Panc1 (cell line): ENCODE measurements at regions not wholly inside any gene's neighbourhood (a gene's known extent, or its start where the extent isn't known, plus 50 kb on each side); places are given as distances from the start of the nearest gene placed in this dataset.

Source experiments
- ATAC-seq: fragments of 200-7000 bp; cut with Tn5 transposase; 2 replicates; pipeline ENCODE4 v1.9.1; 2020; ENCODE audit warnings: mild to moderate bottlenecking, moderate library complexity
- BruUV-seq: library from RNA; stranded (reverse); fragments of 400-500 nt; replicated peaks from 2 replicates; lab custom pipeline; 2021; lab: Mats Ljungman, UMichigan
- CTCF ChIA-PET: fragments of 300-600 bp; sonication (Branson Sonifier 250); formaldehyde crosslinking; loops from one replicate; lab custom pipeline; 2022; ENCODE audit warnings: antibody characterized with exemption; lab: Charles Lee
- POLR2A ChIA-PET: fragments of 300-600 bp; sonication (Branson Sonifier 250); formaldehyde crosslinking; loops from one replicate; lab custom pipeline; 2022; ENCODE audit warnings: antibody characterized with exemption; lab: Charles Lee
- DNase-seq: peaks from one replicate; pipeline ENCODE4 v3.0.0-alpha.2; 2010; ENCODE audit warnings: low read depth, low spot score
- H3K27ac ChIP-seq: 2 replicates; pipeline ENCODE4 v1.5.1; 2011; ENCODE audit warnings: mild to moderate bottlenecking, low read length, inconsistent platforms
- H3K27me3 ChIP-seq: fragments of 200-500 bp; sonication (Bioruptor generic); 2 replicates; pipeline ENCODE4 v1.6.0; 2014; ENCODE audit warnings: low read length, inconsistent platforms; ENCODE audit not compliant: control insufficient read depth, insufficient read depth
- H3K36me3 ChIP-seq: fragments of 200-500 bp; sonication (Bioruptor generic); 2 replicates; pipeline ENCODE4 v1.5.1; 2014; ENCODE audit warnings: inconsistent platforms, mild to moderate bottlenecking, low read length, moderate library complexity; ENCODE audit not compliant: control insufficient read depth, insufficient read depth
- H3K4me1 ChIP-seq: 2 replicates; pipeline ENCODE4 v1.5.1; 2011; ENCODE audit warnings: inconsistent platforms, mild to moderate bottlenecking, low read length, moderate library complexity; ENCODE audit not compliant: control insufficient read depth, insufficient read depth
- H3K4me3 ChIP-seq, 2 experiments: 2 replicates each; pipeline ENCODE4 v1.5.1; 2011 to 2012; ENCODE audit warnings: low read depth in 2 of 2, low read length in 2 of 2, mild to moderate bottlenecking in 2 of 2, inconsistent platforms in 1 of 2, moderate library complexity in 1 of 2
- H3K9me3 ChIP-seq: fragments of 200-500 bp; sonication (Bioruptor generic); 2 replicates; pipeline ENCODE4 v1.5.1; 2014; ENCODE audit warnings: low read depth, mild to moderate bottlenecking, inconsistent platforms, low read length, moderate library complexity; ENCODE audit not compliant: control insufficient read depth, insufficient read depth
- POLR2AphosphoS5 ChIP-seq: IDR thresholded peaks from 2 replicates; pipeline ENCODE4 v1.6.1; 2012; ENCODE audit warnings: mild to moderate bottlenecking, low read depth, low read length, moderate library complexity
- SIN3A ChIP-seq: IDR thresholded peaks from 2 replicates; pipeline ENCODE4 v1.6.1; 2012; ENCODE audit warnings: low read depth, mild to moderate bottlenecking, low read length, moderate library complexity, borderline replicate concordance; ENCODE audit not compliant: insufficient read depth
- TCF7L2 ChIP-seq: IDR thresholded peaks from 2 replicates; pipeline ENCODE4 v1.6.1; 2011; ENCODE audit warnings: mild to moderate bottlenecking, low read depth, low read length, inconsistent platforms
- in situ Hi-C: cut with HindIII; loops from 2 replicates; pipeline ENCODE4 v1.10.0; 2016; ENCODE audit warnings: low sequenced_read_pairs, low pct_unique_long_range_greater_than_20kb
- intact Hi-C: fragments of 100-400 bp; cut with micrococcal nuclease; formaldehyde crosslinking; loops from one replicate; pipeline ENCODE4 v1.10.0; 2022; ENCODE audit not compliant: unreplicated experiment
- TF ChIP-seq, protein P1 (sequence below), 2 experiments: IDR thresholded peaks; 2 replicates each; pipeline ENCODE4 v1.6.1; 2011 to 2012; ENCODE audit warnings: low read depth in 2 of 2, control low read depth in 1 of 2, low read length in 1 of 2, mild to moderate bottlenecking in 1 of 2, moderate library complexity in 1 of 2; ENCODE audit not compliant: insufficient read depth in 1 of 2
- TF ChIP-seq, protein P2 (sequence below): fragments of 450-650 bp; IDR thresholded peaks from 2 replicates; pipeline ENCODE4 v1.5.1; 2017; ENCODE audit warnings: mild to moderate bottlenecking

DNA sequence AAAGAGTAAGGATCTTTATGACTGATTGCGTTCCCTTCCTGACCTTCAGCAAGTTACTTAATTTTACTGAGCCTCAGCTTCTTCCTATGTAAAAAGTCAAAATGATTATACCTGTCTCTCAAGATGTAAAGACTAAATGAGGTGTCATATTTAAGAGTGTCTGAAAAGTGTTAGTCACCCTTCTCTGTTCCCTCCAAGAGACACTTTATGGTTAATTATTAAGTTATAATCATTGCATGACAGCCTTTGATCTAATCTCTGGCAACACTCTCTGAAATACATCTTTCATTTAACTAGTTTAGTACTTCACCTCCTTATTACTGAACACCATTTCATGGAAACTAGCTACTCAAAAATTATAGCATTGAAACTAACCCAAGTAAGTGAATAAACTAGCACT, 54.8 kb downstream of the BMAL2 start:
- Histone ChIP-seq H3K4me1 (no peaks in the 10 kb centered on the region), H3K9me3 (no peaks in the 10 kb centered on the region), H3K27me3 (no peaks in the 10 kb centered on the region), H3K36me3 (no peaks in the 10 kb centered on the region), H3K4me3 (no peak overlapping the region), H3K27ac (no peak overlapping the region)
- in situ Hi-C loops, result no loop called here
- ATAC-seq (no peak), DNase-seq (no peak)
- BruUV-seq, result no TSS peak
- ChIA-PET POLR2A (no interaction called here), CTCF (no interaction called here)
- no peak for TF ChIP-seq SIN3A
- no peak for TF ChIP-seq POLR2AphosphoS5
- no peak for TF ChIP-seq TCF7L2
- TF ChIP-seq, protein P1, sequence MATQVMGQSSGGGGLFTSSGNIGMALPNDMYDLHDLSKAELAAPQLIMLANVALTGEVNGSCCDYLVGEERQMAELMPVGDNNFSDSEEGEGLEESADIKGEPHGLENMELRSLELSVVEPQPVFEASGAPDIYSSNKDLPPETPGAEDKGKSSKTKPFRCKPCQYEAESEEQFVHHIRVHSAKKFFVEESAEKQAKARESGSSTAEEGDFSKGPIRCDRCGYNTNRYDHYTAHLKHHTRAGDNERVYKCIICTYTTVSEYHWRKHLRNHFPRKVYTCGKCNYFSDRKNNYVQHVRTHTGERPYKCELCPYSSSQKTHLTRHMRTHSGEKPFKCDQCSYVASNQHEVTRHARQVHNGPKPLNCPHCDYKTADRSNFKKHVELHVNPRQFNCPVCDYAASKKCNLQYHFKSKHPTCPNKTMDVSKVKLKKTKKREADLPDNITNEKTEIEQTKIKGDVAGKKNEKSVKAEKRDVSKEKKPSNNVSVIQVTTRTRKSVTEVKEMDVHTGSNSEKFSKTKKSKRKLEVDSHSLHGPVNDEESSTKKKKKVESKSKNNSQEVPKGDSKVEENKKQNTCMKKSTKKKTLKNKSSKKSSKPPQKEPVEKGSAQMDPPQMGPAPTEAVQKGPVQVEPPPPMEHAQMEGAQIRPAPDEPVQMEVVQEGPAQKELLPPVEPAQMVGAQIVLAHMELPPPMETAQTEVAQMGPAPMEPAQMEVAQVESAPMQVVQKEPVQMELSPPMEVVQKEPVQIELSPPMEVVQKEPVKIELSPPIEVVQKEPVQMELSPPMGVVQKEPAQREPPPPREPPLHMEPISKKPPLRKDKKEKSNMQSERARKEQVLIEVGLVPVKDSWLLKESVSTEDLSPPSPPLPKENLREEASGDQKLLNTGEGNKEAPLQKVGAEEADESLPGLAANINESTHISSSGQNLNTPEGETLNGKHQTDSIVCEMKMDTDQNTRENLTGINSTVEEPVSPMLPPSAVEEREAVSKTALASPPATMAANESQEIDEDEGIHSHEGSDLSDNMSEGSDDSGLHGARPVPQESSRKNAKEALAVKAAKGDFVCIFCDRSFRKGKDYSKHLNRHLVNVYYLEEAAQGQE (IDR thresholded peaks at IDR 0.05; ENCODE audit: insufficient read depth in 1 of 2, low read depth in 2 of 2, low read length in 1 of 2), result no peak
- TF ChIP-seq, protein P2, sequence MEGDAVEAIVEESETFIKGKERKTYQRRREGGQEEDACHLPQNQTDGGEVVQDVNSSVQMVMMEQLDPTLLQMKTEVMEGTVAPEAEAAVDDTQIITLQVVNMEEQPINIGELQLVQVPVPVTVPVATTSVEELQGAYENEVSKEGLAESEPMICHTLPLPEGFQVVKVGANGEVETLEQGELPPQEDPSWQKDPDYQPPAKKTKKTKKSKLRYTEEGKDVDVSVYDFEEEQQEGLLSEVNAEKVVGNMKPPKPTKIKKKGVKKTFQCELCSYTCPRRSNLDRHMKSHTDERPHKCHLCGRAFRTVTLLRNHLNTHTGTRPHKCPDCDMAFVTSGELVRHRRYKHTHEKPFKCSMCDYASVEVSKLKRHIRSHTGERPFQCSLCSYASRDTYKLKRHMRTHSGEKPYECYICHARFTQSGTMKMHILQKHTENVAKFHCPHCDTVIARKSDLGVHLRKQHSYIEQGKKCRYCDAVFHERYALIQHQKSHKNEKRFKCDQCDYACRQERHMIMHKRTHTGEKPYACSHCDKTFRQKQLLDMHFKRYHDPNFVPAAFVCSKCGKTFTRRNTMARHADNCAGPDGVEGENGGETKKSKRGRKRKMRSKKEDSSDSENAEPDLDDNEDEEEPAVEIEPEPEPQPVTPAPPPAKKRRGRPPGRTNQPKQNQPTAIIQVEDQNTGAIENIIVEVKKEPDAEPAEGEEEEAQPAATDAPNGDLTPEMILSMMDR, result no peak
- intact Hi-C loops, result loop anchor here (10.0 kb wide), 1 partner anchor 53 kb away; the partner anchor contains the start of gene BMAL2

DNA sequence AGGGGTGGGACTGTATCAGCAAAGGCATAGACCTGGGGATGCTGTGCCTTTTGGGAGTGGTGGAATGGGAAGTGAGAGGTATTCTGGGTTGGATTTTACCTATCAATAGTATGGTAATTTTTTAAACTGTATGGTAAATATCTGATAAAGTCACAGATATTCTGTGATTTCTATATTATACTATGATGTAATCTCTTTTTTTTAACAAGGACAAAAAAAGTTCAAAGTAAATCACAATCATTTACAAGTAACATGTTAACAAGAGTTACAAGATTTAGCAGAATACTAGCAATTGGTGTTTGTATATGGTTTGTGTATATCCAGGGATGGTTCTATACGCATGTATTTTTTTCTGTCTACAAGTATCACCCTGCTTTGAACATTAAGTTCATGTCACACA, 56.0 kb downstream of the BMAL2 start:
- POLR2A ChIA-PET, result interaction anchor here (1.1 kb wide), 1 partner anchor 56 kb away, joined by 13 read pairs; the partner anchor contains the start of gene BMAL2
- intact Hi-C loops (loop anchor here (10.0 kb wide), 1 partner anchor 54 kb away; the partner anchor contains the start of gene BMAL2), in situ Hi-C loops (no loop called here)
- BruUV-seq, result no TSS peak
- H3K9me3 ChIP-seq, result no peaks in the 10 kb centered on the region
- CTCF ChIA-PET, result no interaction called here
- no peak overlapping the region for H3K4me3 ChIP-seq
- no peak for ATAC-seq
- TF ChIP-seq TCF7L2 (no peak), POLR2AphosphoS5 (no peak), SIN3A (no peak)
- TF ChIP-seq, protein P1 (IDR thresholded peaks at IDR 0.05; ENCODE audit: insufficient read depth in 1 of 2, low read depth in 2 of 2, low read length in 1 of 2), result no peak
- TF ChIP-seq, protein P2, result no peak
- no peak overlapping the region for H3K27ac ChIP-seq
- H3K4me1 ChIP-seq, result no peaks in the 10 kb centered on the region
- no peaks in the 10 kb centered on the region for H3K27me3 ChIP-seq
- DNase-seq, result no peak
- no peaks in the 10 kb centered on the region for H3K36me3 ChIP-seq
